HG03135 (cell line): ENCODE measurements at regions not wholly inside any gene's neighbourhood (a gene's known extent, or its start where the extent isn't known, plus 50 kb on each side); places are given as distances from the start of the nearest gene placed in this dataset.
"Not testable (repeated sequence)": the region's sequence is repeated elsewhere in the genome, so short reads cannot be mapped to it uniquely, and the experiment has no call there.

Experiments
- ATAC-seq: cut with Tn5 transposase; IDR thresholded peaks from one replicate; pipeline ENCODE4 v1.9.1; 2021; ENCODE audit warnings: mild to moderate bottlenecking, moderate library complexity; ENCODE audit not compliant: unreplicated experiment

DNA sequence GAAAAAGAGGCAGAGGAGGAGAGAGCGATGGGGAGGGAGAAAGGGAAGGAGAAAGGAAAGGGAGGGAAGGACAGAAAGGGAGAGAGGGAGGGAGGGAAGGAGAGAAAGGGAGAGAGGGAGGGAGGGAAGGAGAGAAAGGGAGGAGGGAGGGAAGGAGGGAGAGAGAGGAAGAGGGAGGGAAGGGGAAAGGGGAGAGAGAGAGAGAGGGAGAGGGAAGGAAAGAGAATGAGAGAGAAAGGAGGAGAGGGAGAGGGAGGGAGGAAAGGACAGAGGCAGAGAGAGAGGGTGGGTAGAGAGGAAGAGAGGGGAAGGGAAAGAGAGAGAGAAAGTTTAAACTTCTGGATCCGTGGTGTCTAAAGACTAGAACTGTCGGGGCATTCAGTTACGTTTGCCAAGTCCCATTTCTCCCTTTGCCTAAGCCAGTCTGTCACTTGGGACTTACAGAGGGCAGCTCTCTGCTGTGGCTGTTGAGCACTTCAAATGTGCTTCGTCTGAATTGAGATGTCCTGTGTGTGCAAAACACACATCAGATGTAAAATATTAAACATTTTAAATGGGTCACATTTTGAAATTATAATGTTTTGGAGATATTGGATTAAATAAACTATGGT is 62.6 kb downstream of the PLXNA1 start:
- no peak for ATAC-seq

DNA sequence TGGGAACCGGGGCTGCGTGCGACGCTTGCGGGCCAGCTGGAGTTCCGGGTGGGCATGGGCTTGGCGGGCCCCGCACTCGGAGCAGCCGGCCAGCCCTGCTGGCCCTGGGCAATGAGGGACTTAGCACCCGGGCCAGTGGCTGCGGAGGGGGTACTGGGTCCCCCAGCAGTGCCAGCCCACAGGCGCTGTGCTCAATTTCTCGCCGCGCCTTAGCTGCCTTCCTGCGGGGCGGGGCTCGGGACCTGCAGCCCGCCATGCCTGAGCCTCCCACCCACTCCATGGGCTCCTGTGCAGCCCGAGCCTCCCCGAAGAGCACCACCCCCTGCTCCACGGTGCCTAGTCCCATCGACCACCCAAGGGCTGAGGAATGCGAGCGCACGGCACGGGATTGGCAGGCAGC is 63.8 kb downstream of the PLXNA1 start:
- not testable (repeated sequence) for ATAC-seq

- no peak for ATAC-seq
Measured at GRCh38 chr3:127049393-127049792, 66.5 kb downstream of the PLXNA1 start.

DNA sequence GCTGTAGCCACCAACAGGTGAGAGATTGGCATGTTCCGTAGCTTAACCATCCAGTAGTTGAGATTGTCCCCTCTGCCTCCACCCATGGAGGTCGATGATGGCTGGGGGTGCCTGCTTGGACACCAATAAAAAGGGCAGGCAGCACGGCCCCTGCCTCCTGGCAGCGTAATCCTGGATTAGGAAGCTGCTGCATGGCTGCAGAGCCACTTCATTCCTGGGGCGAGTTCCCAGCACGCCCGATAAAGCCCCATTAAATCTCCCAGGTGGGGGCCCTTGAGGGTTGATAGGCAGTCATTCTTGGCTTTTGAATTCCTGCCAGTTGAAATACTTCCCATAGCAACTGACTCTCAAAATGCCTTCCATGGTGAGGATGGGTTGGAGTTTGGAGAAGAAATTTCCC is 67.8 kb downstream of the PLXNA1 start:
- no peak for ATAC-seq

DNA sequence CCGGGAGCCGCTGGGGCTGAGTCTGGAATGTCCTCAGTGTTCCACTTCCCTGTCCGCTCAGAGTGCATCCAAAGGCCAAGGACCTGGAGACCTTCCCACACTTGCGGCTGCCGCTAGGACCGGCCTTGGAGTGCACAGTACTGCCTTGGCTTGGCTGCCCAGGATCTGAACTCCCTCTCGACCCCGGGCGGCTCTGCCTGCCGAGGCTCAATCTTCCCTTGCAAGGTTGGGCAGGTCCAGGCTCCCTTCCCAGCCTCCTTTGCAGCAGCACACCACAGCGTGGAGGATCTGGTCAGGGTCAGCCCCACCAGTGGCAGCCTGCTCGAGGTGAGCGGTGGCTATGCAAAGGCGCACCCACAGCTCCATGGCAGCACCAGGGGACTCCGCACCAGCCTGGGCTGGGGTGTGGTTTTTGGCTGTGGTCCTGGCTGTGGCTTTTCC is 69.2 kb downstream of the PLXNA1 start:
- ATAC-seq, result no peak

DNA sequence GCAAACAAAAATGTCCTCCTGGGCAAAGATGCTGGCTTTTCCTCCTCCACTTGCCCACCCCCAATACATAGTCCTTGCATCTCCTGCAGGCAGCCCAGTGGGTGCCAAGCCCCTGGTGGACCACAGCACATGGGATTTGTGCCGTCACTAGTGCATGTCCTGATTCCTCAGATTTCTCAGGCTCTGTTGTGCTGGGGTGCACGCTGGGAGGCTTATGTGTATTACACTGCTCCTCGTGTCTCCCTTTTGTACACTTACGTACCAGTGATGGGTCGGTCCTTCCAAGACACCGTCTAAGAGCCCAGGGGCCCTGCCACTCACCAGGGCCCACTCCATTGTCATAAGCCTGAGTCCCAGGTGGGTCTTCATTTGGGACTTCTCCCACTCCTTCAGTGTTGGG is 70.1 kb downstream of the PLXNA1 start:
- ATAC-seq, result no peak

GRCh38 chr3:127053450-127053849 is 70.5 kb downstream of the PLXNA1 start:
- ATAC-seq, result no peak

DNA sequence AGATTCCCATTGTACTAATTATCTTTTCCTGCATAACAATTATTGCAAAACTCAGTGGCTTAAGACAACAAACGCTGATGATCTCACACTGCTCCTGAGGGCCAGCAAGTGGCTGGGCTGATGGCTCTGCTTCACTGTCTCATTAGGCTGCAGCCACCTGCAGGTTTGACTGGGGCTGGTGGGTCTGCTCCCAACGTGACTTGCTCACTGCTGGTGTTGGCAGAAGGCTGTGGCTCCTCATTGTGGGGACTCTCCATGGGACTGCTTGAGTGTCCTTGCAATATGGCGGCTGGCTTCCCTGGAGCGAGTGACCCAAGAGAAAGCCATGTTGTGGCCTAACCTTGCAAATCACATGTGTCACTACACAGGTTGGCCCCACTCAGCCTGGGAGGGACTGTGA is 71.1 kb downstream of the PLXNA1 start:
- ATAC-seq, result no peak

DNA sequence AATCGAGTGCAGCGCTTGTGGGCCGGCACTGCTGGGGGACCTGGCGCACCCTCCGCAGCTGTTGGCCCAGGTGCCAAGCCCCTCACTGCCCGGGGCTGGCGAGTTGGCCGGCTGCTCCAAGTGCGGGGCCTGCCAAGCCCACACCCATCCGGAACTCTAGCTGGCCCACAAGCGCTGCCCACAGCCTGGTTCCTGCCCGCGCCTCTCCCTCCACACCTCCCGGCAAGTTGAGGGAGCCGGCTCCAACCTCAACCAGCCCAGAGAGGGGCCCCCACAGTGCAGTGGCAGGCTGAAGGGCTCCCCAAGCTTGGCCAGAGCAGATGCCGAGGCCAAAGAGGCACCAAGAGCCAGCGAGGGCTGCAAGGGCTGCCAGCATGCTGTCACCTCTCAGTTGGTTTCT is 73.4 kb downstream of the PLXNA1 start:
- ATAC-seq, result no peak

- ATAC-seq, result no peak
Measured at GRCh38 chr3:127056976-127057375, 74.1 kb downstream of the PLXNA1 start.

DNA sequence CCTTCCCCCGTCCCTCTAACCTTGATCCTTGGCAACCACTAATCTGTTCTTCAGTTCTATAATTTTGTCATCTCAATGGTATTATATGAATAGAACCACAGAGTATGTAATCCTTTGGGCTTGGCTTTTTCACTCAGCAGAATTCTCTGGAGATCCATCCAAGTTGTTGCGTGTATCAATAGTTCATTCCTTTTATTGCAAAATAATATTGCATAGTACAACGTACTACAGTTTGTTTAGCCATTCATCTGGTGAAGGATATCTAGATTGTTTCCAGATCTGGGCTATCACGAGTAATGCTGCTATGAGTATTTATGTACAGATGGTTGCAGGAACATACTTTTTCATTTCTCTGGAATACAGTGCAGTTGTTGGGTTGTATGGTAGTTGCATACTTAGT is 76.2 kb downstream of the PLXNA1 start:
- no peak for ATAC-seq

- no peak for ATAC-seq
Measured at GRCh38 chr3:127061641-127062040, 78.7 kb downstream of the PLXNA1 start.

DNA sequence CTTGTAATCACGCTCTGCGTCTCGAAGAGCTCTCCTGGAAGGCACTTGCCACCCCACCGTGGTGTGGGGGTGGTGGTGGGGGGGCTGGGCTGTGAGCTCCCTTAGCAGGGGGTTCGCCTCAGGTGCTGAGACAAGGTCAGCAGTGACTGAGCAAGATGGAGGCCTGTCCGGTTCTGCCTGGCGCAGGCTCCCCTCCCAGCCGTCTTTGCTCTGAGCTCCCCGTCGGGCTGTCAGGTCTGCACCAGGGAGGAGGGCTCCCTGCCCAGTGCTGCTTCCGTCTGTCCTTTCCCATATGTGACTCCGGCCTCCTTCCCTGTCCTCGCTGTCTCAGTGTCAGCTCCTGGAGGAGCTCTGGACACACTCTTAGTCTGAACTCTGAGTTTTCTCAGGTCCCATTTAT is 80.0 kb downstream of the PLXNA1 start:
- ATAC-seq, result no peak

DNA sequence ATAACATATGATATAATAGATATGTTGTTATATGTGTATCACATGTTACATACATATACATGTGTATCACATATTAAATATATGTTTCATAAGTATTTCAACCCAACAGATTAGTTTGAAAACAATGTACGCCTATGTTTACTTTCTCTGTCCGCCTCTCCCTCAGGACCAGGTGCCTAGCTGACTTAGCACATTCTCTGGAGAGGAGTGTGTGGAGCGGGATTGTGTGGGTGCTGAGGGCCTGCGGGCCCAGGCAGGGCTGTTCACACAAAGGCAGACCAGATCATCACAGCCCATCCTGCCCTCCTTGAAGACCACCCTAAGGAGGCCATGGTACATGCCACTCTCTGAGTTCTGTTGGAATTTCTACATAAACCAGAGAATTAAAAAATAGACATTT is 81.0 kb downstream of the PLXNA1 start:
- ATAC-seq, result no peak

DNA sequence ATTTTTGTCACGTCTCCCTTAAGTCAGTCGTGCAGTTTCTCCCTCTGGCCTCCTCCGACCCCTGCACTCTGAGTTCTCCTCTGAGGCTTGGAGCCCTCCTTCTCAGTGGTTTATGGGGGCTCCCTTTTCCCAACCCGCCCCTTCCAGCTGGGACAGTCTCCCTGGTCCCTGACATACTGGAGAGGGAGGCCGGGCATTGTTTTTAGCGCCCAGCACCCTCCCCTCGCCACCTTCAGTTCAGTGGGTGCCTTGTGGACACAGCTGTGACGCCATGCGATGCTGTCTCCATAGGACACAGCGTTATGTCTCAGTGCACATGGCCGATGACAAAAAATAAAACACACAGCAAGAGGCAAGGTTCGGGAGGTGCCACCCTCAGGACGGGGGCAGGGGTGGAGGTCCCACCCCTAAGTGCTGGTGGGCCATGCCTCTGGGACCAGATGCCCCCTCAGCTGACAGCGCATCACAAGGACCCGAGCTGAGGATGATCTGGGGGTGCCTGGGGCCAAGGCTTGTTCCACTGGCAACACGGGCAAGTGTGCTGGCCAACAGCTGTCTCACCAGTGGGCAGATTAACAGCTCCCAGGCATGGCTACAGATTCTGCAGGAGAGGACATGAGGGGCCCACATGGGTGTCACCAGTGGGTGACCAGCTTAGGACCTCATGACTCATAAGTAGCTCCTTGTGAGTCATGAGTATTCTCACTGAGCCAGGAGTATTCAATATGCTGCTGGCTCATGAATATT is 81.6 kb downstream of the PLXNA1 start:
- ATAC-seq, result no peak

DNA sequence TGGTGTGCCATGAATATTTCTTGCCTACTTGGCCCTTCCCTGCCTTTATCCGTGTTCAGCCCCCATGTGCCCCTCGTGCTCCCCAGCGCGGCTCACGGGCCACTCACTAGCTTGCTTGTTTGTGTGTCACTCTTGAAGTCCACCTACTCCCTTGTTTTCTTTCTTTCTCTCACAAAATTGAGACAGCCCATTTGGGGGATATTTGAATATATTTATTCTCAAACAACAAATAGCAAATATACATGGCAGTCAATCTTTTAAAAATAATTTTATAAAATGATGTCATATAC is 82.2 kb downstream of the PLXNA1 start:
- no peak for ATAC-seq

DNA sequence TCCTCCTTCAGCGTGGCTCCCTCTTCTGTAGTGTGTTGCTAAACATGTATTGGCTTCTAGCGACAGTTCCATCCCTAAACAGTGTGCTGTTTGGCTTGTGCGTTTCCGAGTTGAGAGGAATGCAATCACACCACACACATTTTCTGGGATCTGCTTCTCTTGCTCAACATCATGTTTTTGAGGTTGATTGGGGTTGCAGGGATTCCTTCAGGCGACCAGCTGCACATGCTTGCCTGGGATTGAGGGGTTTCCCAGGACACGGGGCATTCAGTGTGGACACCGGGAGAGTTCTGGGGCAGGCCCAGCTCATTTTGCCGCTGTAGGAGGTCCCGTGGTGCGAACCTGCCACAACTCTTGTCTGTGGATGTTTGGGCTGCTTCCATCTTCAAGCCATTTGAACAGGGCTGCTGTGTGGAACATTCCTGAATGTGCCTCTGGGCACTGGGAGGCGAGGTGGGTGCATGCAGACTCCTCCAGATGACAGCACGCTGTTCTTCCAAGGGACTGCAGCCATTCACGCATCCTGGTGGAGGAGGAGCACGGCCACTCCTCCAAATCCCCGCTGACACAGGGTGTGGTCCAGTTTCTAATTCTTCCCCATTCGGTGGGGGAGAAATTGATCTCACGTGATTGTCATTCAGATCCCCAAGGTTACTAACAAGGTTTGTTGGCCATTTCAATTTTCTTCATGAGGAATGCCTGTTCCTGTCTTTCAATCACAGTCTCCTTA is 82.8 kb downstream of the PLXNA1 start:
- no peak for ATAC-seq

GRCh38 chr3:127066635-127067034 is 83.7 kb downstream of the PLXNA1 start:
- no peak for ATAC-seq

GRCh38 chr3:127067116-127067910 is 84.4 kb downstream of the PLXNA1 start:
- ATAC-seq, result no peak

DNA sequence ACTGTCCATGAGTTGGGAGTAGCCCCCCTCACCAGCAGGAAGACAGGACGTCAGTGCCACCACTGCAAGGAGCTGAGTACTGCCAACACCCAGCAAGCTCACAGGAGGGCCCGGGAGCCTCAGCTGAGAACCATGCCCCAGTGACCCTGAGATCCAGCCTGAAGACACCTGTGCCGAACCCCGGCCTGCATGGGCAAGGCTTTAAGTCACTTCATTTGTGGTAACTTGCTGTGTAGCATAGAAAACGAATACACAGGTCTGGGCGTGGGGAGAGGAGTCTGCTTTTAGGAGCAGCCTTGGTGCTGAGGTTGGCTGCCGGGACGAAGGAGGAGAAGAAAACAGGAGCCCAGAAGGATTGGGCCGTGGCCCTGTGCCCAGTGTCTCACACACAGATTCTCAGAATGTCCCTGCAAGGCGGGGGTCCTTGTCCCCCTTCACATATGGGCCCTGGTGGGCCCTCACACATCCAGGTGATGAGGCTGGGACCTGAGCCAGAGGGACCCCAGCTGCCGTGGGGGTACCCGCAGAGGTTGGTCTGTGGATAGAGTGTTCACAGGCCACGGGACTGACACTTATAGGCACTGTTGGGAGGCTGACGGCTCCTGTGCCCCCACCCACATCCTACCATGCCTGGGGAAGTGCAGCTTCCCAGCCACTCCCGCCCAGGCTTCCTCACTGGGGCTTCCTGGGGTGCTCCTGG is 85.3 kb downstream of the PLXNA1 start:
- ATAC-seq, result no peak

- no peak for ATAC-seq
Measured at GRCh38 chr3:127068871-127069270, 86.0 kb downstream of the PLXNA1 start.
